Astrocyte (in vitro differentiated cells and primary cell): ENCODE measurements at regions not wholly inside any gene's neighbourhood (a gene's known extent, or its start where the extent isn't known, plus 50 kb on each side); places are given as distances from the start of the nearest gene placed in this dataset.

Experiments used
- DNase-seq: peaks from one replicate; pipeline ENCODE4 v3.0.0-alpha.2; 2010; ENCODE audit warnings: low read depth
- FAIRE-seq: peaks from 2 replicates; lab custom pipeline; 2011; peaks lifted over from hg19 to GRCh38; lab: Jason Lieb, UNC
- H2AFZ ChIP-seq: 2 replicates; pipeline ENCODE4 v1.6.0; 2012; ENCODE audit warnings: low read depth, low read length, inconsistent platforms
- H3K27ac ChIP-seq: 2 replicates; pipeline ENCODE4 v1.5.1; 2011; ENCODE audit warnings: low read depth, low read length, inconsistent platforms
- H3K27me3 ChIP-seq: 2 replicates; pipeline ENCODE4 v1.6.0; 2011; ENCODE audit warnings: low read length, inconsistent platforms; ENCODE audit not compliant: insufficient read depth
- H3K36me3 ChIP-seq: 2 replicates; pipeline ENCODE4 v1.5.1; 2011; ENCODE audit warnings: low read length, inconsistent platforms; ENCODE audit not compliant: insufficient read depth
- H3K4me1 ChIP-seq: 2 replicates; pipeline ENCODE4 v1.5.1; 2011; ENCODE audit warnings: low read length, inconsistent platforms; ENCODE audit not compliant: insufficient read depth
- H3K4me2 ChIP-seq: 2 replicates; pipeline ENCODE4 v1.6.0; 2012; ENCODE audit warnings: low read length, inconsistent platforms
- H3K4me3 ChIP-seq: 2 replicates; pipeline ENCODE4 v1.5.1; 2011; ENCODE audit warnings: low read depth, mild to moderate bottlenecking, low read length, inconsistent platforms; ENCODE audit not compliant: insufficient read depth
- H3K79me2 ChIP-seq: 2 replicates; pipeline ENCODE4 v1.6.0; 2012; ENCODE audit warnings: mild to moderate bottlenecking, low read length, inconsistent platforms; ENCODE audit not compliant: insufficient read depth
- H3K9ac ChIP-seq: 2 replicates; pipeline ENCODE4 v1.6.0; 2012; ENCODE audit warnings: mild to moderate bottlenecking, low read length, inconsistent platforms
- H3K9me3 ChIP-seq: 2 replicates; pipeline ENCODE4 v1.5.1; 2012; ENCODE audit warnings: low read depth, mild to moderate bottlenecking, low read length, inconsistent platforms; ENCODE audit not compliant: insufficient read depth
- H4K20me1 ChIP-seq: 2 replicates; pipeline ENCODE4 v1.6.0; 2012; ENCODE audit warnings: low read length, inconsistent platforms; ENCODE audit not compliant: insufficient read depth
- H3K27ac Mint-ChIP-seq: one replicate; pipeline ENCODE4 v1.8.0; 2021; ENCODE audit warnings: mild to moderate bottlenecking, mixed read lengths; ENCODE audit not compliant: unreplicated experiment
- H3K27me3 Mint-ChIP-seq: one replicate; pipeline ENCODE4 v1.8.0; 2021; ENCODE audit warnings: low read depth, mixed read lengths; ENCODE audit not compliant: unreplicated experiment
- H3K36me3 Mint-ChIP-seq: one replicate; pipeline ENCODE4 v1.8.0; 2021; ENCODE audit warnings: low read depth, mixed read lengths; ENCODE audit not compliant: unreplicated experiment
- H3K4me1 Mint-ChIP-seq: one replicate; pipeline ENCODE4 v1.8.0; 2021; ENCODE audit warnings: low read depth, mixed read lengths; ENCODE audit not compliant: unreplicated experiment
- H3K4me3 Mint-ChIP-seq: one replicate; pipeline ENCODE4 v1.8.0; 2021; ENCODE audit warnings: mild to moderate bottlenecking, moderate library complexity, mixed read lengths; ENCODE audit not compliant: unreplicated experiment
- H3K9me3 Mint-ChIP-seq: one replicate; pipeline ENCODE4 v1.8.0; 2021; ENCODE audit warnings: mild to moderate bottlenecking, mixed read lengths; ENCODE audit not compliant: unreplicated experiment
- EZH2 ChIP-seq: IDR thresholded peaks from 2 replicates; pipeline ENCODE4 v1.6.1; 2012; ENCODE audit warnings: mild to moderate bottlenecking, low read length, inconsistent platforms; ENCODE audit not compliant: insufficient read depth
- TF ChIP-seq, protein P1 (sequence below): IDR thresholded peaks from 2 replicates; pipeline ENCODE4 v1.5.1; 2011; ENCODE audit warnings: low read depth, mild to moderate bottlenecking, inconsistent platforms, low read length, moderate library complexity; ENCODE audit not compliant: insufficient read depth

DNA sequence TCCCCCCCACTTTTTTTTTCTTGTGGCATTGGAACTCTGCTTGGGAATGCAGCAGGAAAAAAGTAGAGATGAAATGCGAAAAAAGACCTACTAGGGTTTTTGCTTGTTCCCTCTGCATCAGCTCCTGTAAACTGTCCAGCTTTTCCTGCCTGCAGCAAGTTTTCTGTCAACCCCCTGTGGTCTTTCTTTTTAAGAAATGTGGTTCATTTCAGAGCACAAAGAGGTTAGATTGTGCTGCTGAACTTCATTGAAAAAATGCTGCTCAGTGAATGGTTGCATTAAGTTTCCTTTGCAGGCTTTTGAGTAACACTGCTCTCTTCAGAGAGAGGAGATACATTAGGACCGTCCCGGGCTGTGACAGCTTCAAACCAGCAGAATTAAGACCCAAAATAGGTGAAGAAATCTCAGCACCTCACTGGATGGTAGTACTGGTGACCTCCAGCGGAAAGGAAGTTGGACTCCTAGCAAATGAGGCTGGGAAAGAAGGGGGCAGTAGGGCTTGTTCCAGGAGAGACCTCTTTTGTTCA is 80.7 kb downstream of the NDUFS5 start:
- H3K27me3 ChIP-seq: no peaks in the 10 kb centered on the region
- peaks cover 80% of the 10 kb centered on the region for H3K79me2 ChIP-seq
- Mint-ChIP-seq H3K4me3 (no peak overlapping the region), H3K9me3 (no peaks in the 10 kb centered on the region), H3K36me3 (peaks cover 2% of the 10 kb centered on the region), H3K27ac (no peak overlapping the region), H3K27me3 (no peaks in the 10 kb centered on the region), H3K4me1 (peaks cover 44% of the 10 kb centered on the region)
- no peak overlapping the region for H2AFZ ChIP-seq
- H3K27ac ChIP-seq: peak overlapping the region; percentile 89
- H3K4me3 ChIP-seq: peak overlapping the region; percentile 87
- H3K4me2 ChIP-seq: peak overlapping the region; percentile 96
- DNase-seq (no peak), FAIRE-seq (no peak)
- H3K9me3 ChIP-seq: no peaks in the 10 kb centered on the region
- H3K4me1 ChIP-seq: peaks cover 59% of the 10 kb centered on the region
- no peaks in the 10 kb centered on the region for H3K36me3 ChIP-seq
- peak overlapping the region; percentile 94 for H3K9ac ChIP-seq
- no peak for TF ChIP-seq EZH2
- TF ChIP-seq, protein P1, sequence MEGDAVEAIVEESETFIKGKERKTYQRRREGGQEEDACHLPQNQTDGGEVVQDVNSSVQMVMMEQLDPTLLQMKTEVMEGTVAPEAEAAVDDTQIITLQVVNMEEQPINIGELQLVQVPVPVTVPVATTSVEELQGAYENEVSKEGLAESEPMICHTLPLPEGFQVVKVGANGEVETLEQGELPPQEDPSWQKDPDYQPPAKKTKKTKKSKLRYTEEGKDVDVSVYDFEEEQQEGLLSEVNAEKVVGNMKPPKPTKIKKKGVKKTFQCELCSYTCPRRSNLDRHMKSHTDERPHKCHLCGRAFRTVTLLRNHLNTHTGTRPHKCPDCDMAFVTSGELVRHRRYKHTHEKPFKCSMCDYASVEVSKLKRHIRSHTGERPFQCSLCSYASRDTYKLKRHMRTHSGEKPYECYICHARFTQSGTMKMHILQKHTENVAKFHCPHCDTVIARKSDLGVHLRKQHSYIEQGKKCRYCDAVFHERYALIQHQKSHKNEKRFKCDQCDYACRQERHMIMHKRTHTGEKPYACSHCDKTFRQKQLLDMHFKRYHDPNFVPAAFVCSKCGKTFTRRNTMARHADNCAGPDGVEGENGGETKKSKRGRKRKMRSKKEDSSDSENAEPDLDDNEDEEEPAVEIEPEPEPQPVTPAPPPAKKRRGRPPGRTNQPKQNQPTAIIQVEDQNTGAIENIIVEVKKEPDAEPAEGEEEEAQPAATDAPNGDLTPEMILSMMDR: no peak
- peaks cover 41% of the 10 kb centered on the region for H4K20me1 ChIP-seq

DNA sequence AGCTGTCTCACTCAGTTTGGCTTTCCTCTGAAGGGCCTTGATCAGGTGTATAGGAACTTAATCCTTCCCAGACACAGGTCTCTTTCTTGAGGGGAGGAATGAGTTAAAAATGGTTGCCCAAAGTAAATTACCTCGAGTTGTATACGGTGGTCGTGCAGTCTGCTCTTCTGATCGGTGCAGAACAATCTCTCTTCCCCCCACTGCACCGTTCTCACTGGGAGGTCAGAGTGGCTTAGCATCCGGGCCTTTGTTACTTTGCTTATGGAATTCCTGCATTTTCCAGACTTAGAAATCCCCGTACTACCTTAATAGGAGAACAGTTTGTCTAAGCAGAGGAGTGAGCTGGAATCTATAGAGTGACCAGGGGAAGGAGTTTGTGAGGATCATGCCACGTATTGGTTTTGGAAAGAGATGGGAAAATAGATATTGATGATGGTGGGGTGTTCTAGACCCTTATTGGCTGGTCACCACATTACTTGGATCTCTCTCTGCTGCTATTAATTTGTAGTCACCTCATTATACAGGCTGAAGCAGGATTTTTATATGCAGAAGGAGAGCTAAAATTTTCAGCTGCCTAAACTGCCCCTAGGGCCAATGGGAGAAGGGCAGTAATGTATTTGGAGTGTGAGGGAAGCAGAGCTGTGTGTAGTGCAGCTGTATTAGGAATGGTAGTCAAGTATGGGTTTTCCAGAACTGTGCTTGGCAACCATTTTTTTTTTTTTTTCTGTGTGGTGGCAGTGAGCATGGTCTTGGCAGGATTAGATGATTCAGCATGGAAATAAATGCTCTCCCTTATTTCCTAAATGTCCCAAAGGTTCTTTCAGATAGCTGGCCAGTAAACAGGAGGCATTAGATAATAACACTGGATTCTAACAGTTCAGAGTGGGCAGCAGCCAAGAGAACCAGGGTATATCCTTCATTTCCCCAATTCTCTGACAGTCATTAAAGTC is 81.5 kb downstream of the NDUFS5 start:
- peak overlapping the region; percentile 96 for H3K4me2 ChIP-seq
- peaks cover 88% of the 10 kb centered on the region for H3K79me2 ChIP-seq
- Mint-ChIP-seq H3K4me3 (no peak overlapping the region), H3K9me3 (no peaks in the 10 kb centered on the region), H3K4me1 (peaks cover 38% of the 10 kb centered on the region), H3K36me3 (peaks cover 2% of the 10 kb centered on the region), H3K27ac (no peak overlapping the region), H3K27me3 (no peaks in the 10 kb centered on the region)
- peaks cover 45% of the 10 kb centered on the region for H4K20me1 ChIP-seq
- H3K27ac ChIP-seq: peak overlapping the region; percentile 89
- peak overlapping the region; percentile 87 for H3K4me3 ChIP-seq
- no peaks in the 10 kb centered on the region for H3K9me3 ChIP-seq
- H3K9ac ChIP-seq: peak overlapping the region; percentile 94
- H3K4me1 ChIP-seq: peaks cover 58% of the 10 kb centered on the region
- DNase-seq (no peak), FAIRE-seq (no peak)
- no peaks in the 10 kb centered on the region for H3K27me3 ChIP-seq
- no peak for TF ChIP-seq EZH2
- TF ChIP-seq, protein P1: no peak
- no peaks in the 10 kb centered on the region for H3K36me3 ChIP-seq
- no peak overlapping the region for H2AFZ ChIP-seq
